ENCODE measurements at regions not wholly inside any gene's neighbourhood (a gene's known extent, or its start where the extent isn't known, plus 50 kb on each side); places are given as distances from the start of the nearest gene placed in this dataset.
"Not testable (repeated sequence)": the region's sequence is repeated elsewhere in the genome, so short reads cannot be mapped to it uniquely, and the experiment has no call there.

DNA sequence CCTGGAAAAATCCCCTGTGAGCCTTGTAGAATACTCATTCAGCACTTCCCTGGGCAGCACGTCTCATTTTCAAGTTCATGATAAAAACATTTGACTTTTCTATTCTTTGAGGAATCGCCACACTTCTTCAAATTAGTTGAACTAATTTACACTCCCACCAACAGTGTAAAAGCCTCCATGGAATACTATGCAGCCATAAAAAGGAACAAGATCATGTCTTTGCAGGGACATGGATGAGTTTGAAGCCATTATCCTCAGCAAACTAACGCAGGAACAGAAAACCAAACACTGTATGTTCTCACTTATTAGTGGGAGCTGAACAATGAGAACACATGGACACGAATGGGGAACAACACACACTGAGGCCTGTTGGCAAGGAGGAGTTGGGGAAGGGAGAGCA is 102.0 kb upstream of the HEY2 start:
- H3K36me3 ChIP-seq (ENCODE audit: insufficient read depth, insufficient read length, low read length) = no peaks in the 10 kb centered on the region
- TF ChIP-seq SUZ12 (IDR thresholded peaks at IDR 0.05; ENCODE audit: extremely low read depth, insufficient read depth, insufficient read length) (no peak), ZNF274 (IDR thresholded peaks at IDR 0.05; ENCODE audit: low read depth, low read length) (no peak)
- no peaks in the 10 kb centered on the region for H3K9me3 ChIP-seq (ENCODE audit: insufficient read depth, low read length)

GRCh38 chr6:125653752-125654151 is 95.7 kb upstream of the HEY2 start:
- H3K9ac ChIP-seq (ENCODE audit: insufficient read length, low read depth); H3K9me3 ChIP-seq (ENCODE audit: insufficient read depth, low read length); H3K27me3 ChIP-seq (ENCODE audit: insufficient read depth, insufficient read length); H3K4me3 ChIP-seq (ENCODE audit: insufficient read length, low read depth); H3K4me1 ChIP-seq (ENCODE audit: insufficient read depth, insufficient read length); H3K36me3 ChIP-seq (ENCODE audit: insufficient read depth, insufficient read length, low read length); DNase-seq (ENCODE audit: low read depth, low spot score): not testable (repeated sequence)

More for the DNA sequence above, 102.0 kb upstream of the HEY2 start:
- Histone ChIP-seq H3K9ac (ENCODE audit: insufficient read length, low read depth) (no peak overlapping the region), H3K27me3 (ENCODE audit: insufficient read depth, insufficient read length) (no peaks in the 10 kb centered on the region), H3K4me1 (ENCODE audit: insufficient read depth, insufficient read length) (no peaks in the 10 kb centered on the region), H3K4me3 (ENCODE audit: insufficient read length, low read depth) (no peak overlapping the region)
- no peak for DNase-seq (ENCODE audit: low read depth, low spot score)

- no peak overlapping the region for H3K9ac ChIP-seq (ENCODE audit: insufficient read length, low read depth)
- TF ChIP-seq YY1 (IDR thresholded peaks at IDR 0.05; ENCODE audit: insufficient read depth, insufficient read length) = no peak
- TF ChIP-seq SUZ12 (IDR thresholded peaks at IDR 0.05; ENCODE audit: extremely low read depth, insufficient read depth, insufficient read length) = no peak
- TF ChIP-seq ZNF274 (IDR thresholded peaks at IDR 0.05; ENCODE audit: low read depth, low read length) = no peak
- no peak overlapping the region for H3K4me3 ChIP-seq (ENCODE audit: insufficient read length, low read depth)
- no peaks in the 10 kb centered on the region for H3K4me1 ChIP-seq (ENCODE audit: insufficient read depth, insufficient read length)
- DNase-seq (ENCODE audit: low read depth, low spot score) = no peak
- H3K27me3 ChIP-seq (ENCODE audit: insufficient read depth, insufficient read length) = no peaks in the 10 kb centered on the region
- no peaks in the 10 kb centered on the region for H3K36me3 ChIP-seq (ENCODE audit: insufficient read depth, insufficient read length, low read length)
- no peaks in the 10 kb centered on the region for H3K9me3 ChIP-seq (ENCODE audit: insufficient read depth, low read length)
Measured at GRCh38 chr6:125655511-125655910, 93.9 kb upstream of the HEY2 start.

DNA sequence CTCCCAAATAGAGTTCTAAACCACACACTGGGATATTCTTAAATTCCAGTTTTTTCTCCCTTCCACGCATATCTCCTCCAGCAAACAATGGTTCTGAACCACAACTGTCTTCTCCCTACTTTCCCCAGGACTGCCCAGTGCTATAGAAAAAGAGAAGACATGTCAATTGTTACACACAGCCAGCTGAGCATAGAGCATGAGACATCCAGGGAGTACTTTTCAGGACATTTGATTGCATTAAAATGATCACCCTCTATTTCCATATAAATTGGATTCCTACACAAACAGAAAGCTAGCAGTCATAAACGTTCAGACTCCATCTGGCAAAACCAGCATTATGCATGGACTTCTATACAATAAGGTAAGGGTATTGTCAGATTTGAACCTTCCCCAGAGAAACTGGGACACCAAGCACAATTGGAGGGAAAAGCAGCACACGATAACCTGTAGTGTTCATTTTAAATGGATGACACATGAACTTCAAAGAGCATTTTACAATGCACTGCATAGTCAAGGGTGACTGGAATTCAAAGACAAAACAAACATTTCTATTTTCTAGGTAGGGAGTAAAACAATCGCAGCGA is 93.1 kb upstream of the HEY2 start:
- no peak for TF ChIP-seq SUZ12 (IDR thresholded peaks at IDR 0.05; ENCODE audit: extremely low read depth, insufficient read depth, insufficient read length)
- no peak for TF ChIP-seq YY1 (IDR thresholded peaks at IDR 0.05; ENCODE audit: insufficient read depth, insufficient read length)
- TF ChIP-seq ZNF274 (IDR thresholded peaks at IDR 0.05; ENCODE audit: low read depth, low read length) = no peak
- Histone ChIP-seq H3K4me1 (ENCODE audit: insufficient read depth, insufficient read length) (no peaks in the 10 kb centered on the region), H3K9ac (ENCODE audit: insufficient read length, low read depth) (no peak overlapping the region), H3K36me3 (ENCODE audit: insufficient read depth, insufficient read length, low read length) (no peaks in the 10 kb centered on the region), H3K9me3 (ENCODE audit: insufficient read depth, low read length) (no peaks in the 10 kb centered on the region), H3K4me3 (ENCODE audit: insufficient read length, low read depth) (no peak overlapping the region), H3K27me3 (ENCODE audit: insufficient read depth, insufficient read length) (no peaks in the 10 kb centered on the region)
- DNase-seq (ENCODE audit: low read depth, low spot score) = no peak

GRCh38 chr6:125658136-125658535 is 91.3 kb upstream of the HEY2 start:
- no peaks in the 10 kb centered on the region for H3K27me3 ChIP-seq (ENCODE audit: insufficient read depth, insufficient read length)
- H3K36me3 ChIP-seq (ENCODE audit: insufficient read depth, insufficient read length, low read length) = no peaks in the 10 kb centered on the region
- no peak for DNase-seq (ENCODE audit: low read depth, low spot score)

DNA sequence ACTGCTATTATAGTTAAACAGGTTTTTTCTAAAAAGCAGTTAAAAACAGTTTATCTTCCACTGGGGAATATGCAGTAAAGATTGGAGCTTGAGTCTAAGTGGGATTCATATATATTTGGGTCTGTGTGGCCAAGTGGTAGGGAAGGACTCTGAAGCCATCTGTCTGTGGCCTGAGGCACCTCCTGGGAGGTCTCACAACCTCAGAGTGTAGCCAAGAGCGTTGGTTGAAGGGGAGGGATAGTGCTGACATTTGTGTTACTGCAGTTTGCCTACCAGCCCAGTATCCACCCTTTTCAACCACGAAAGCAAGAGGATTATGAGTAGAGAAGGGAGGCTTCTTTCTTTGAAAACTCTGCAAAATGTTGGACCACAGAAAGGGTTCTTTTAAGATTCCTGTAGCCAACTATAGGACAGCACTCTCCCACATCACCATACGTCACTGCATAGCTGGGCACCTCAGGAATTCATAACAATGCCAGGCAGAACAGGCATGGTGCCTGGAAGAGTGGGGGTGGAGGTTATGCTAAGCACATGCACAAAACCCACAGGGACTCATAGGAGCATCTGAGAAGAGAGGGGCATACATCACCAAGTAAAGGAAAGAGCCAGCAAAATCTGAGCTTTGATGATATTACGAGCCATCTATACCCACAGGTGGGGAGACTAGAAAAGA is 90.5 kb upstream of the HEY2 start:
- Histone ChIP-seq H3K9ac (ENCODE audit: insufficient read length, low read depth) (no peak overlapping the region), H3K36me3 (ENCODE audit: insufficient read depth, insufficient read length, low read length) (no peaks in the 10 kb centered on the region), H3K27me3 (ENCODE audit: insufficient read depth, insufficient read length) (no peaks in the 10 kb centered on the region), H3K9me3 (ENCODE audit: insufficient read depth, low read length) (no peaks in the 10 kb centered on the region), H3K4me3 (ENCODE audit: insufficient read length, low read depth) (no peak overlapping the region), H3K4me1 (ENCODE audit: insufficient read depth, insufficient read length) (no peaks in the 10 kb centered on the region)
- no peak for DNase-seq (ENCODE audit: low read depth, low spot score)
- TF ChIP-seq ZNF274 (IDR thresholded peaks at IDR 0.05; ENCODE audit: low read depth, low read length) = no peak
- no peak for TF ChIP-seq YY1 (IDR thresholded peaks at IDR 0.05; ENCODE audit: insufficient read depth, insufficient read length)
- TF ChIP-seq SUZ12 (IDR thresholded peaks at IDR 0.05; ENCODE audit: extremely low read depth, insufficient read depth, insufficient read length) = no peak

More at GRCh38 chr6:125658136-125658535, 91.3 kb upstream of the HEY2 start:
- Histone ChIP-seq H3K4me3 (ENCODE audit: insufficient read length, low read depth) (no peak overlapping the region), H3K9me3 (ENCODE audit: insufficient read depth, low read length) (no peaks in the 10 kb centered on the region), H3K4me1 (ENCODE audit: insufficient read depth, insufficient read length) (no peaks in the 10 kb centered on the region), H3K9ac (ENCODE audit: insufficient read length, low read depth) (no peak overlapping the region)
- TF ChIP-seq YY1 (IDR thresholded peaks at IDR 0.05; ENCODE audit: insufficient read depth, insufficient read length) = no peak
- no peak for TF ChIP-seq SUZ12 (IDR thresholded peaks at IDR 0.05; ENCODE audit: extremely low read depth, insufficient read depth, insufficient read length)
- TF ChIP-seq ZNF274 (IDR thresholded peaks at IDR 0.05; ENCODE audit: low read depth, low read length) = no peak

- H3K27me3 ChIP-seq (ENCODE audit: insufficient read depth, insufficient read length) = no peaks in the 10 kb centered on the region
- H3K4me3 ChIP-seq (ENCODE audit: insufficient read length, low read depth) = no peak overlapping the region
- no peak for DNase-seq (ENCODE audit: low read depth, low spot score)
- H3K9ac ChIP-seq (ENCODE audit: insufficient read length, low read depth) = no peak overlapping the region
- H3K9me3 ChIP-seq (ENCODE audit: insufficient read depth, low read length) = no peaks in the 10 kb centered on the region
- TF ChIP-seq YY1 (IDR thresholded peaks at IDR 0.05; ENCODE audit: insufficient read depth, insufficient read length) (no peak), ZNF274 (IDR thresholded peaks at IDR 0.05; ENCODE audit: low read depth, low read length) (no peak), SUZ12 (IDR thresholded peaks at IDR 0.05; ENCODE audit: extremely low read depth, insufficient read depth, insufficient read length) (no peak)
- no peaks in the 10 kb centered on the region for H3K36me3 ChIP-seq (ENCODE audit: insufficient read depth, insufficient read length, low read length)
- no peaks in the 10 kb centered on the region for H3K4me1 ChIP-seq (ENCODE audit: insufficient read depth, insufficient read length)
Measured at GRCh38 chr6:125659887-125660286, 89.5 kb upstream of the HEY2 start.

Measured in NT2/D1 (cell line).